Endothelial cell of umbilical vein (primary cell): ENCODE measurements at regions not wholly inside any gene's neighbourhood (a gene's known extent, or its start where the extent isn't known, plus 50 kb on each side); places are given as distances from the start of the nearest gene placed in this dataset.

ENCODE experiments used
- BruUV-seq: library from RNA; stranded (reverse); fragments of 400-500 nt; replicated peaks from 2 replicates; lab custom pipeline; 2021; lab: Mats Ljungman, UMichigan
- CTCF ChIA-PET: fragments of 300-600, 350-600 bp; sonication (Branson Sonifier 250); formaldehyde crosslinking; loops from one replicate; lab custom pipeline; 2021; ENCODE audit warnings: antibody characterized with exemption, inconsistent platforms; lab: Charles Lee
- POLR2A ChIA-PET: fragments of 300-600, 350-600 bp; sonication (Branson Sonifier 250); formaldehyde crosslinking; loops from one replicate; lab custom pipeline; 2021; ENCODE audit warnings: antibody characterized with exemption, inconsistent platforms; lab: Charles Lee
- DNase-seq: peaks from one replicate; pipeline ENCODE4 v3.0.0-alpha.2; 2011; ENCODE audit warnings: low read depth, low spot score
- FAIRE-seq: peaks from 2 replicates; lab custom pipeline; 2011; peaks lifted over from hg19 to GRCh38; lab: Jason Lieb, UNC
- H2AFZ ChIP-seq: 2 replicates; pipeline ENCODE4 v1.6.0; 2012; ENCODE audit warnings: low read depth, low read length, control low read depth, inconsistent platforms
- H3K27ac ChIP-seq: 2 replicates; pipeline ENCODE4 v1.5.1; 2011; ENCODE audit warnings: low read depth, mild to moderate bottlenecking, control low read depth, low read length, moderate library complexity; ENCODE audit not compliant: insufficient read depth
- H3K27me3 ChIP-seq, 2 experiments: 2 replicates each; pipeline versions ENCODE4 v1.6.0 to v1.6.1; 2011; ENCODE audit warnings: low read length in 2 of 2, mixed read lengths in 1 of 2; ENCODE audit not compliant: control insufficient read depth in 2 of 2, insufficient read depth in 2 of 2
- H3K36me3 ChIP-seq, 2 experiments: 2 replicates in 1 of 2; 3 replicates in 1 of 2; pipeline ENCODE4 v1.5.1; 2011; ENCODE audit warnings: low read length in 2 of 2, mild to moderate bottlenecking in 1 of 2, moderate library complexity in 1 of 2; ENCODE audit not compliant: control insufficient read depth in 2 of 2, insufficient read depth in 2 of 2; ENCODE audit errors: extremely low read depth in 1 of 2
- H3K4me1 ChIP-seq: 3 replicates; pipeline ENCODE4 v1.5.1; 2011; ENCODE audit warnings: mild to moderate bottlenecking, low read length; ENCODE audit not compliant: control insufficient read depth, insufficient read depth; ENCODE audit errors: extremely low read depth
- H3K4me2 ChIP-seq: 2 replicates; pipeline ENCODE4 v1.6.1; 2011; ENCODE audit warnings: low read length, control low read depth, mixed read lengths; ENCODE audit not compliant: insufficient read depth
- H3K4me3 ChIP-seq, 3 experiments: fragments of 200-600 bp in 1 of 3; sonication (generic), shearing (Covaris generic) in 1 of 3; replicated peaks in 1 of 3; 2 replicates each; pipeline ENCODE4 v1.5.1; 2011 to 2016; ENCODE audit warnings: control low read depth in 3 of 3, low read length in 3 of 3, mild to moderate bottlenecking in 2 of 3, inconsistent platforms in 1 of 3, low read depth in 1 of 3, moderate library complexity in 1 of 3; ENCODE audit not compliant: insufficient read depth in 1 of 3
- H3K79me2 ChIP-seq: 2 replicates; pipeline ENCODE4 v1.6.0; 2012; ENCODE audit warnings: low read length, inconsistent platforms; ENCODE audit not compliant: control insufficient read depth, insufficient read depth
- H3K9ac ChIP-seq: replicated peaks from 2 replicates; pipeline ENCODE3; 2011; ENCODE audit warnings: low read length, control low read depth; ENCODE audit not compliant: insufficient read depth; ENCODE audit errors: extremely low read depth
- H3K9me1 ChIP-seq: replicated peaks from 3 replicates; pipeline ENCODE4 v1.6.0; 2011; ENCODE audit warnings: mild to moderate bottlenecking, low read length; ENCODE audit not compliant: control insufficient read depth, insufficient read depth; ENCODE audit errors: extremely low read depth
- H3K9me3 ChIP-seq: replicated peaks from 2 replicates; pipeline ENCODE4 v1.5.1; 2012; ENCODE audit warnings: low read length, inconsistent platforms; ENCODE audit not compliant: control insufficient read depth, insufficient read depth
- H4K20me1 ChIP-seq: replicated peaks from 2 replicates; pipeline ENCODE3; 2011; ENCODE audit warnings: mild to moderate bottlenecking, low read length; ENCODE audit not compliant: control insufficient read depth, insufficient read depth; ENCODE audit errors: extremely low read depth
- EZH2 ChIP-seq: IDR thresholded peaks from 2 replicates; pipeline ENCODE4 v1.6.1; 2012; ENCODE audit warnings: borderline replicate concordance, low read depth, mild to moderate bottlenecking, moderate library complexity, low read length, inconsistent platforms; ENCODE audit not compliant: severe bottlenecking
- FOS ChIP-seq: IDR thresholded peaks from 2 replicates; pipeline ENCODE4 v1.6.1; 2011; ENCODE audit warnings: mild to moderate bottlenecking, low read length, moderate library complexity, borderline replicate concordance; ENCODE audit not compliant: insufficient read depth
- GATA2 ChIP-seq: IDR thresholded peaks from 2 replicates; pipeline ENCODE4 v1.7.0; 2011; ENCODE audit warnings: low read depth, mild to moderate bottlenecking, moderate library complexity, mixed read lengths, low read length; ENCODE audit not compliant: insufficient read length, insufficient read depth
- JUN ChIP-seq: IDR thresholded peaks from 2 replicates; pipeline ENCODE4 v1.6.1; 2011; ENCODE audit warnings: borderline replicate concordance, low read depth; ENCODE audit not compliant: insufficient read length, insufficient read depth
- MAX ChIP-seq: IDR thresholded peaks from 2 replicates; pipeline ENCODE4 v1.6.1; 2011; ENCODE audit not compliant: insufficient read depth, insufficient read length
- MYC ChIP-seq: IDR thresholded peaks from one replicate; pipeline ENCODE4 v1.6.1; 2011; ENCODE audit warnings: mild to moderate bottlenecking, low read depth, low read length
- POLR2A ChIP-seq: IDR thresholded peaks from 2 replicates; pipeline ENCODE4 v1.6.1; 2012; ENCODE audit warnings: low read depth, mild to moderate bottlenecking, control low read depth, low read length
- POLR2AphosphoS5 ChIP-seq: IDR thresholded peaks from 2 replicates; pipeline ENCODE4 v1.6.1; 2012; ENCODE audit warnings: low read depth, mild to moderate bottlenecking, control low read depth, low read length, moderate library complexity; ENCODE audit not compliant: insufficient read depth
- dilution Hi-C: fragments of 300-500 bp; cut with MboI; formaldehyde crosslinking; loops from one replicate; pipeline ENCODE4 v1.15.0; 2019; ENCODE audit warnings: low sequenced_read_pairs; ENCODE audit not compliant: extremely low pct_ligation_motif_present
- intact Hi-C: fragments of 100-400 bp; cut with micrococcal nuclease; formaldehyde crosslinking; loops from one replicate; pipeline ENCODE4 v1.10.0; 2022
- TF ChIP-seq, protein P1 (sequence below), 2 donors: IDR thresholded peaks; 1 replicate in 1 of 2; 2 replicates in 1 of 2; pipeline ENCODE4 v1.5.1; 2011; ENCODE audit warnings: low read length in 2 of 2, mild to moderate bottlenecking in 2 of 2, moderate library complexity in 2 of 2, control low read depth in 1 of 2, inconsistent platforms in 1 of 2, low read depth in 1 of 2; ENCODE audit not compliant: insufficient read depth in 1 of 2; ENCODE audit errors: extremely low read depth in 1 of 2

DNA sequence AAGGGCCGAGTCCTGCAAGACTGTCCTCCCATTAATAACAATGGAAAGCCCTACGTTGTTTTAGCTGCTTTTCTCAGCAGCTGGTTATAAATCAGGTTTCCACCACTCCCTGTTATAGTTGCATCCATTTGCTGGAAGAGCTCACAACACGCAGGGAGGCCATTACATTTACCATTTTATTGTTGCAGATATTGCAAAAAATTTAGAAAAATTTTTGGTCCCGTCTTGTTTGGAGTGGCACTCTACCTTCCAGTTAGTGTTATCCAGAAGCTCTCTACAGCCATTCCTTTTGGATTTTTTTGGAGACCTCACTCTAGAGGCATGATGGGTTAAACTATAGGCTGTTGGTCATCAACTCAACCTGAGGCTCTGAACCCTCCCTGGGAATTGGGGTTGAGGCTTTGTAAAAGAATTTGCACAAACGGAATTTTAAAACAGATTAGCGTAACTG lies 1532.1 kb upstream of the TPTE start:
- FAIRE-seq: no peak
- intact Hi-C loops (no loop called here), dilution Hi-C loops (no loop called here)
- TF ChIP-seq POLR2A (no peak), FOS (no peak), EZH2 (no peak), MAX (no peak), GATA2 (no peak), POLR2AphosphoS5 (no peak), JUN (no peak), MYC (no peak)
- TF ChIP-seq, protein P1, sequence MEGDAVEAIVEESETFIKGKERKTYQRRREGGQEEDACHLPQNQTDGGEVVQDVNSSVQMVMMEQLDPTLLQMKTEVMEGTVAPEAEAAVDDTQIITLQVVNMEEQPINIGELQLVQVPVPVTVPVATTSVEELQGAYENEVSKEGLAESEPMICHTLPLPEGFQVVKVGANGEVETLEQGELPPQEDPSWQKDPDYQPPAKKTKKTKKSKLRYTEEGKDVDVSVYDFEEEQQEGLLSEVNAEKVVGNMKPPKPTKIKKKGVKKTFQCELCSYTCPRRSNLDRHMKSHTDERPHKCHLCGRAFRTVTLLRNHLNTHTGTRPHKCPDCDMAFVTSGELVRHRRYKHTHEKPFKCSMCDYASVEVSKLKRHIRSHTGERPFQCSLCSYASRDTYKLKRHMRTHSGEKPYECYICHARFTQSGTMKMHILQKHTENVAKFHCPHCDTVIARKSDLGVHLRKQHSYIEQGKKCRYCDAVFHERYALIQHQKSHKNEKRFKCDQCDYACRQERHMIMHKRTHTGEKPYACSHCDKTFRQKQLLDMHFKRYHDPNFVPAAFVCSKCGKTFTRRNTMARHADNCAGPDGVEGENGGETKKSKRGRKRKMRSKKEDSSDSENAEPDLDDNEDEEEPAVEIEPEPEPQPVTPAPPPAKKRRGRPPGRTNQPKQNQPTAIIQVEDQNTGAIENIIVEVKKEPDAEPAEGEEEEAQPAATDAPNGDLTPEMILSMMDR (IDR thresholded peaks at IDR 0.05; ENCODE audit: extremely low read depth in 1 of 2, insufficient read depth in 1 of 2, low read depth in 1 of 2, low read length in 2 of 2): no peak
- Histone ChIP-seq H3K9ac (no peak overlapping the region), H3K36me3 (no peaks in the 10 kb centered on the region), H4K20me1 (no peaks in the 10 kb centered on the region), H3K27ac (no peak overlapping the region), H3K9me3 (peaks cover 33% of the 10 kb centered on the region), H3K79me2 (no peaks in the 10 kb centered on the region), H3K27me3 (no peaks in the 10 kb centered on the region), H3K4me1 (no peaks in the 10 kb centered on the region), H3K9me1 (no peaks in the 10 kb centered on the region), H3K4me2 (no peak overlapping the region), H2AFZ (no peak overlapping the region), H3K4me3 (no peak overlapping the region)
- peak; percentile 17 for DNase-seq
- no TSS peak for BruUV-seq
- CTCF ChIA-PET: no interaction called here
- POLR2A ChIA-PET: no interaction called here
